SK-N-SH (cell line): ENCODE measurements at regions not wholly inside any gene's neighbourhood (a gene's known extent, or its start where the extent isn't known, plus 50 kb on each side); places are given as distances from the start of the nearest gene placed in this dataset.

Source experiments
- CTCF ChIA-PET: fragments of 300-600, 350-600 bp; formaldehyde crosslinking; extraction: SDS; loops from one replicate; lab custom pipeline; 2021; lab: Yijun Ruan, JAX
- POLR2A ChIA-PET: fragments of 350-600 bp; sonication (Branson Sonifier 250); formaldehyde crosslinking; extraction: SDS; loops from one replicate; lab custom pipeline; 2020; ENCODE audit warnings: antibody characterized with exemption, inconsistent platforms; lab: Yijun Ruan, JAX
- DNase-seq: peaks from one replicate; pipeline ENCODE4 v3.0.0; 2012
- H2AFZ ChIP-seq: fragments of 200-600 bp; sonication (generic); 2 replicates; pipeline ENCODE4 v1.8.1; 2016; ENCODE audit warnings: antibody characterized with exemption, mild to moderate bottlenecking, low read depth
- H3F3A ChIP-seq: fragments of 200-600 bp; sonication (generic); replicated peaks from 2 replicates; pipeline ENCODE3; 2016; ENCODE audit warnings: antibody characterized with exemption, mild to moderate bottlenecking; ENCODE audit not compliant: insufficient read depth
- H3K27ac ChIP-seq, 2 experiments: fragments of 200-500 bp in 1 of 2; fragments of 200-600 bp in 1 of 2; sonication (Bioruptor generic) in 1 of 2; sonication (generic), shearing (Covaris generic) in 1 of 2; 2 replicates each; pipeline versions ENCODE4 v1.5.1 to v1.6.1; 2014 to 2016; ENCODE audit warnings: low read depth in 2 of 2, inconsistent platforms in 1 of 2, low read length in 1 of 2, mild to moderate bottlenecking in 1 of 2, mixed read lengths in 1 of 2
- H3K27me3 ChIP-seq: fragments of 200-600 bp; sonication (generic), shearing (Covaris generic); 2 replicates; pipeline ENCODE4 v1.6.1; 2016; ENCODE audit warnings: mixed run types; ENCODE audit not compliant: insufficient read depth
- H3K36me3 ChIP-seq, 2 experiments: fragments of 200-500 bp in 1 of 2; fragments of 200-600 bp in 1 of 2; sonication (Bioruptor generic) in 1 of 2; sonication (generic) in 1 of 2; replicated peaks in 1 of 2; 2 replicates each; pipeline versions ENCODE3 to v1.5.1; 2014 to 2016; ENCODE audit warnings: low read length in 1 of 2, mild to moderate bottlenecking in 1 of 2; ENCODE audit not compliant: insufficient read depth in 2 of 2, control insufficient read depth in 1 of 2
- H3K4me1 ChIP-seq, 2 experiments: fragments of 200-500 bp in 1 of 2; fragments of 200-600 bp in 1 of 2; sonication (Bioruptor generic) in 1 of 2; sonication (generic), shearing (Covaris generic) in 1 of 2; 2 replicates each; pipeline versions ENCODE4 v1.5.1 to v1.6.1; 2014 to 2016; ENCODE audit warnings: low read depth in 1 of 2, low read length in 1 of 2, mixed run types in 1 of 2; ENCODE audit not compliant: insufficient read depth in 2 of 2, control insufficient read depth in 1 of 2
- H3K4me2 ChIP-seq: fragments of 200-600 bp; sonication (generic), shearing (Covaris generic); 2 replicates; pipeline ENCODE4 v1.6.1; 2017; ENCODE audit warnings: mixed run types
- H3K4me3 ChIP-seq, 2 experiments: fragments of 200-500 bp in 1 of 2; fragments of 200-600 bp in 1 of 2; sonication (Bioruptor generic) in 1 of 2; sonication (generic), shearing (Covaris generic) in 1 of 2; 2 replicates each; pipeline versions ENCODE4 v1.5.1 to v1.8.1; 2014 to 2016; ENCODE audit warnings: low read depth in 2 of 2, inconsistent platforms in 1 of 2, low read length in 1 of 2, mild to moderate bottlenecking in 1 of 2, mixed read lengths in 1 of 2, moderate library complexity in 1 of 2
- H3K79me2 ChIP-seq: fragments of 200-600 bp; sonication (generic); 2 replicates; pipeline ENCODE4 v1.8.1; 2017; ENCODE audit warnings: mild to moderate bottlenecking; ENCODE audit not compliant: insufficient read depth
- H3K9ac ChIP-seq: fragments of 200-600 bp; sonication (generic); 2 replicates; pipeline ENCODE4 v1.6.1; 2017; ENCODE audit warnings: mixed run types
- H3K9me2 ChIP-seq: fragments of 200-600 bp; sonication (generic); 2 replicates; pipeline ENCODE4 v1.6.1; 2017; ENCODE audit warnings: mixed run types
- H3K9me3 ChIP-seq: fragments of 200-600 bp; sonication (generic); 2 replicates; pipeline ENCODE4 v1.6.1; 2017; ENCODE audit warnings: mixed run types, mild to moderate bottlenecking, moderate library complexity
- H4K20me1 ChIP-seq: fragments of 200-600 bp; sonication (generic); 2 replicates; pipeline ENCODE4 v1.6.1; 2017; ENCODE audit warnings: mild to moderate bottlenecking, mixed run types; ENCODE audit not compliant: insufficient read depth
- EZH2phosphoT487 ChIP-seq: fragments of 200-600 bp; sonication (generic); IDR thresholded peaks from 2 replicates; pipeline ENCODE4 v1.6.1; 2017; ENCODE audit warnings: low read depth, mixed run types, mild to moderate bottlenecking, antibody characterized with exemption, moderate library complexity, borderline replicate concordance
- FOXJ3 ChIP-seq: sonication (generic); formaldehyde crosslinking; IDR thresholded peaks from 2 replicates; pipeline ENCODE4 v1.5.1; 2020; ENCODE audit warnings: mild to moderate bottlenecking, missing genetic modification reagents
- GABPA ChIP-seq: IDR thresholded peaks from 2 replicates; pipeline ENCODE4 v1.4.0; 2012; ENCODE audit warnings: low read depth, mild to moderate bottlenecking
- JUND ChIP-seq: IDR thresholded peaks from 2 replicates; pipeline ENCODE4 v1.4.0; 2012
- POLR2AphosphoS5 ChIP-seq: IDR thresholded peaks from 2 replicates; pipeline ENCODE4 v1.6.1; 2012; ENCODE audit warnings: low read depth, low read length
- TAF1 ChIP-seq: IDR thresholded peaks from 2 replicates; pipeline ENCODE4 v1.6.1; 2012; ENCODE audit warnings: low read depth, mild to moderate bottlenecking, low read length, moderate library complexity, borderline replicate concordance
- TEAD4 ChIP-seq: IDR thresholded peaks from 2 replicates; pipeline ENCODE4 v1.4.0; 2012; ENCODE audit warnings: mild to moderate bottlenecking, borderline replicate concordance; ENCODE audit not compliant: insufficient read depth
- WGBS: methylation state at CpG from one replicate; pipeline ENCODE4 v1.1.6; 2017; ENCODE audit warnings: low lambda C conversion rate; 5-methylcytosine and 5-hydroxymethylcytosine counted together
- TF ChIP-seq, protein P1 (sequence below): fragments of 200-600 bp; sonication (generic); IDR thresholded peaks from 2 replicates; pipeline ENCODE4 v1.6.1; 2017; ENCODE audit warnings: antibody characterized with exemption, mild to moderate bottlenecking, moderate library complexity
- TF ChIP-seq, protein P2 (sequence below): IDR thresholded peaks from 2 replicates; pipeline ENCODE4 v1.4.0; 2012; ENCODE audit warnings: low read depth, borderline replicate concordance
- TF ChIP-seq, protein P3 (sequence below): IDR thresholded peaks from 2 replicates; pipeline ENCODE4 v1.4.0; 2012; ENCODE audit warnings: low read depth, borderline replicate concordance
- TF ChIP-seq, protein P4 (sequence below): fragments of 150-350 bp; IDR thresholded peaks from 2 replicates; pipeline ENCODE4 v1.6.1; 2016; ENCODE audit warnings: mild to moderate bottlenecking, low read depth, low read length

DNA sequence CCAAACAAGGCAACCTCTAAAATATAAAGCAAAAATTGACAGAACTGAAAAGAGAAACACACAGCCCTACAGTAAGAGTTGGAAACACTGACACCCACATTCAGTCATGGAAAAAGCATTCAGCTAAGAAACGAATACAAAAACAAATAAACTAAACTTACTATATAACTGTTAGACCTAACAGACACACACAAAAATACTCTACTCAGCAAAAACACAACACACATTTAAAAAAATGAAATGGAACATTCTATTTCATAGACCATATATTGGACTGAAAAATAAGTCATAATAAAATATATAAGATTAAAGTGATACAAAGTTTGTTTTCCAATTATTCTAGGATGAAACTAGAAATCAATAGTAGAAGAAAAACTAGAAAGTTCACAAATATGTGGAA, 488.8 kb upstream of the POU3F4 start:
- Histone ChIP-seq H3K27ac (no peak overlapping the region), H3K4me2 (no peak overlapping the region), H3K79me2 (no peaks in the 10 kb centered on the region), H3K27me3 (no peaks in the 10 kb centered on the region), H3K9me2 (no peaks in the 10 kb centered on the region), H3K9me3 (no peaks in the 10 kb centered on the region; the same call in 1 of the 2 replicates), H4K20me1 (no peaks in the 10 kb centered on the region), H3K36me3 (no peaks in the 10 kb centered on the region), H2AFZ (no peak overlapping the region), H3K9ac (no peak overlapping the region), H3K4me1 (no peaks in the 10 kb centered on the region), H3K4me3 (no peak overlapping the region), H3F3A (no peaks in the 10 kb centered on the region)
- CTCF ChIA-PET = no interaction called here
- POLR2A ChIA-PET = no interaction called here
- TF ChIP-seq TAF1 = no peak
- TF ChIP-seq EZH2phosphoT487 = no peak
- no peak for TF ChIP-seq FOXJ3
- TF ChIP-seq JUND = no peak
- TF ChIP-seq GABPA = no peak
- TF ChIP-seq POLR2AphosphoS5 = no peak
- no peak for TF ChIP-seq TEAD4
- WGBS = 3% methylated on average over 1 of the region's 1 CpG
- no peak for DNase-seq

DNA sequence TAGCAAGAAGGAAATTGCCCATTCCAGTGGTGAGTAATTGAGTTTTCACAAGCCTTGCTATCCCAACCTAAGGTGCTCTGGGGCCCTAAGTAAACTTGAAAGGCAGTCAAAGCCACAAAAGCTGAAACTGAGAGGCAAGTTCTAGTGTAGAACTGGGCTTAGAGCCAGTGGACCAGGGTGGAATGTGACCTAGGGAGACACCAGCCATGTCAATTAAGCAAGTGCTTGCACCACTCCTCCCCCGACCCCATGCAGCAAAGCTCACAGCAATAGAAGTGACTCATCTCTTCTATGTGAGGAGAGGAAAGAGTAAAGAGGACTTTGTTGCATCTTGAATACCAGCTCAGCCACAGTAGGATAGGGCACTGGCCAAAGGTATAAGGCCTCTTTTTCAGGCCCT, 486.1 kb upstream of the POU3F4 start:
- Histone ChIP-seq H3K79me2 (no peaks in the 10 kb centered on the region), H3K27ac (no peak overlapping the region), H3K27me3 (no peaks in the 10 kb centered on the region), H3K9me3 (peaks cover 6% of the 10 kb centered on the region; the same call in 1 of the 2 replicates), H3F3A (no peaks in the 10 kb centered on the region), H2AFZ (no peak overlapping the region), H3K9ac (no peak overlapping the region), H3K4me1 (no peaks in the 10 kb centered on the region), H3K9me2 (no peaks in the 10 kb centered on the region), H3K36me3 (no peaks in the 10 kb centered on the region), H3K4me3 (no peak overlapping the region), H3K4me2 (no peak overlapping the region), H4K20me1 (no peaks in the 10 kb centered on the region)
- TF ChIP-seq, protein P1, sequence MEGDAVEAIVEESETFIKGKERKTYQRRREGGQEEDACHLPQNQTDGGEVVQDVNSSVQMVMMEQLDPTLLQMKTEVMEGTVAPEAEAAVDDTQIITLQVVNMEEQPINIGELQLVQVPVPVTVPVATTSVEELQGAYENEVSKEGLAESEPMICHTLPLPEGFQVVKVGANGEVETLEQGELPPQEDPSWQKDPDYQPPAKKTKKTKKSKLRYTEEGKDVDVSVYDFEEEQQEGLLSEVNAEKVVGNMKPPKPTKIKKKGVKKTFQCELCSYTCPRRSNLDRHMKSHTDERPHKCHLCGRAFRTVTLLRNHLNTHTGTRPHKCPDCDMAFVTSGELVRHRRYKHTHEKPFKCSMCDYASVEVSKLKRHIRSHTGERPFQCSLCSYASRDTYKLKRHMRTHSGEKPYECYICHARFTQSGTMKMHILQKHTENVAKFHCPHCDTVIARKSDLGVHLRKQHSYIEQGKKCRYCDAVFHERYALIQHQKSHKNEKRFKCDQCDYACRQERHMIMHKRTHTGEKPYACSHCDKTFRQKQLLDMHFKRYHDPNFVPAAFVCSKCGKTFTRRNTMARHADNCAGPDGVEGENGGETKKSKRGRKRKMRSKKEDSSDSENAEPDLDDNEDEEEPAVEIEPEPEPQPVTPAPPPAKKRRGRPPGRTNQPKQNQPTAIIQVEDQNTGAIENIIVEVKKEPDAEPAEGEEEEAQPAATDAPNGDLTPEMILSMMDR = no peak
- TF ChIP-seq, protein P2, sequence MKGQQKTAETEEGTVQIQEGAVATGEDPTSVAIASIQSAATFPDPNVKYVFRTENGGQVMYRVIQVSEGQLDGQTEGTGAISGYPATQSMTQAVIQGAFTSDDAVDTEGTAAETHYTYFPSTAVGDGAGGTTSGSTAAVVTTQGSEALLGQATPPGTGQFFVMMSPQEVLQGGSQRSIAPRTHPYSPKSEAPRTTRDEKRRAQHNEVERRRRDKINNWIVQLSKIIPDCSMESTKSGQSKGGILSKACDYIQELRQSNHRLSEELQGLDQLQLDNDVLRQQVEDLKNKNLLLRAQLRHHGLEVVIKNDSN = no peak
- TF ChIP-seq, protein P3, sequence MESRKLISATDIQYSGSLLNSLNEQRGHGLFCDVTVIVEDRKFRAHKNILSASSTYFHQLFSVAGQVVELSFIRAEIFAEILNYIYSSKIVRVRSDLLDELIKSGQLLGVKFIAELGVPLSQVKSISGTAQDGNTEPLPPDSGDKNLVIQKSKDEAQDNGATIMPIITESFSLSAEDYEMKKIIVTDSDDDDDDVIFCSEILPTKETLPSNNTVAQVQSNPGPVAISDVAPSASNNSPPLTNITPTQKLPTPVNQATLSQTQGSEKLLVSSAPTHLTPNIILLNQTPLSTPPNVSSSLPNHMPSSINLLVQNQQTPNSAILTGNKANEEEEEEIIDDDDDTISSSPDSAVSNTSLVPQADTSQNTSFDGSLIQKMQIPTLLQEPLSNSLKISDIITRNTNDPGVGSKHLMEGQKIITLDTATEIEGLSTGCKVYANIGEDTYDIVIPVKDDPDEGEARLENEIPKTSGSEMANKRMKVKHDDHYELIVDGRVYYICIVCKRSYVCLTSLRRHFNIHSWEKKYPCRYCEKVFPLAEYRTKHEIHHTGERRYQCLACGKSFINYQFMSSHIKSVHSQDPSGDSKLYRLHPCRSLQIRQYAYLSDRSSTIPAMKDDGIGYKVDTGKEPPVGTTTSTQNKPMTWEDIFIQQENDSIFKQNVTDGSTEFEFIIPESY = no peak
- TF ChIP-seq, protein P4, sequence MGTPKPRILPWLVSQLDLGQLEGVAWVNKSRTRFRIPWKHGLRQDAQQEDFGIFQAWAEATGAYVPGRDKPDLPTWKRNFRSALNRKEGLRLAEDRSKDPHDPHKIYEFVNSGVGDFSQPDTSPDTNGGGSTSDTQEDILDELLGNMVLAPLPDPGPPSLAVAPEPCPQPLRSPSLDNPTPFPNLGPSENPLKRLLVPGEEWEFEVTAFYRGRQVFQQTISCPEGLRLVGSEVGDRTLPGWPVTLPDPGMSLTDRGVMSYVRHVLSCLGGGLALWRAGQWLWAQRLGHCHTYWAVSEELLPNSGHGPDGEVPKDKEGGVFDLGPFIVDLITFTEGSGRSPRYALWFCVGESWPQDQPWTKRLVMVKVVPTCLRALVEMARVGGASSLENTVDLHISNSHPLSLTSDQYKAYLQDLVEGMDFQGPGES = no peak
- no peak for DNase-seq
- CTCF ChIA-PET = no interaction called here
- POLR2A ChIA-PET = no interaction called here
- 0% methylated on average over 1 of the region's 1 CpG for WGBS
